Upper lobe of left lung (tissue), 4 donors: ENCODE measurements at regions not wholly inside any gene's neighbourhood (a gene's known extent, or its start where the extent isn't known, plus 50 kb on each side); places are given as distances from the start of the nearest gene placed in this dataset.

ENCODE experiments used
- CTCF ChIP-seq, 6 experiments: fragments of 450-650 bp in 4 of 6; fragments of 200-600 bp in 2 of 6; sonication (generic) in 2 of 6; IDR thresholded peaks; one replicate each; pipeline ENCODE4 v1.5.1; 2016 to 2019; ENCODE audit warnings: antibody characterized with exemption in 6 of 6
- EP300 ChIP-seq, 4 donors: sonication (generic); formaldehyde crosslinking; IDR thresholded peaks; one replicate each; pipeline ENCODE4 v1.5.1; 2017; ENCODE audit warnings: antibody characterized with exemption in 4 of 4, control low read depth in 2 of 4
- POLR2A ChIP-seq, 4 donors: fragments of 450-650 bp; IDR thresholded peaks; one replicate each; pipeline ENCODE4 v1.5.1; 2016 to 2017; ENCODE audit warnings: antibody characterized with exemption in 4 of 4, mild to moderate bottlenecking in 2 of 4
- POLR2AphosphoS5 ChIP-seq, 2 donors: sonication (generic); formaldehyde crosslinking; IDR thresholded peaks; one replicate each; pipeline ENCODE4 v1.5.1; 2017; ENCODE audit warnings: antibody characterized with exemption in 2 of 2

GRCh38 chr5:67607958-67608357 lies 411.4 kb upstream of the CD180 start:
- TF ChIP-seq CTCF (IDR thresholded peaks at IDR 0.05) (no peak), EP300 (IDR thresholded peaks at IDR 0.05) (no peak), POLR2A (IDR thresholded peaks at IDR 0.05) (no peak), POLR2AphosphoS5 (IDR thresholded peaks at IDR 0.05) (no peak)
